ENCODE measurements at regions not wholly inside any gene's neighbourhood (a gene's known extent, or its start where the extent isn't known, plus 50 kb on each side); places are given as distances from the start of the nearest gene placed in this dataset.

GRCh38 chr4:138097912-138098600, 144.1 kb downstream of the SLC7A11 start:
- no peaks in the 10 kb centered on the region for H3K4me1 Mint-ChIP-seq (ENCODE audit: unreplicated experiment)
- no peak for TF ChIP-seq CTCF (IDR thresholded peaks at IDR 0.05; ENCODE audit: unreplicated experiment)
- DNase-seq (ENCODE audit: low spot score), result no peak
- H3K27me3 Mint-ChIP-seq (ENCODE audit: unreplicated experiment), result peaks cover 2% of the 10 kb centered on the region
- no peaks in the 10 kb centered on the region for H3K36me3 Mint-ChIP-seq (ENCODE audit: low read depth, unreplicated experiment)
- no peaks in the 10 kb centered on the region for H3K9me3 Mint-ChIP-seq (ENCODE audit: unreplicated experiment)
- H3K4me3 Mint-ChIP-seq (ENCODE audit: unreplicated experiment), result no peak overlapping the region
- H3K27ac Mint-ChIP-seq (ENCODE audit: unreplicated experiment), result no peak overlapping the region

- H3K9me3 Mint-ChIP-seq (ENCODE audit: unreplicated experiment), result no peaks in the 10 kb centered on the region
- no peak overlapping the region for H3K27ac Mint-ChIP-seq (ENCODE audit: unreplicated experiment)
- no peaks in the 10 kb centered on the region for H3K4me1 Mint-ChIP-seq (ENCODE audit: unreplicated experiment)
- no peak for TF ChIP-seq CTCF (IDR thresholded peaks at IDR 0.05; ENCODE audit: unreplicated experiment)
- H3K4me3 Mint-ChIP-seq (ENCODE audit: unreplicated experiment), result no peak overlapping the region
- DNase-seq (ENCODE audit: low spot score), result no peak
- no peaks in the 10 kb centered on the region for H3K36me3 Mint-ChIP-seq (ENCODE audit: low read depth, unreplicated experiment)
- H3K27me3 Mint-ChIP-seq (ENCODE audit: unreplicated experiment), result peaks cover 1% of the 10 kb centered on the region
Measured at GRCh38 chr4:138096384-138097062, 145.6 kb downstream of the SLC7A11 start.

- no peak for TF ChIP-seq CTCF (IDR thresholded peaks at IDR 0.05; ENCODE audit: unreplicated experiment)
Measured at GRCh38 chr4:138095378-138095777, 146.8 kb downstream of the SLC7A11 start.

GRCh38 chr4:138092060-138092459, 150.1 kb downstream of the SLC7A11 start:
- H3K4me3 Mint-ChIP-seq (ENCODE audit: unreplicated experiment), result no peak overlapping the region

More at GRCh38 chr4:138095378-138095777, 146.8 kb downstream of the SLC7A11 start:
- H3K9me3 Mint-ChIP-seq (ENCODE audit: unreplicated experiment), result no peaks in the 10 kb centered on the region
- H3K4me3 Mint-ChIP-seq (ENCODE audit: unreplicated experiment), result no peak overlapping the region
- peaks cover 2% of the 10 kb centered on the region for H3K4me1 Mint-ChIP-seq (ENCODE audit: unreplicated experiment)
- DNase-seq (ENCODE audit: low spot score), result no peak
- no peaks in the 10 kb centered on the region for H3K36me3 Mint-ChIP-seq (ENCODE audit: low read depth, unreplicated experiment)
- peaks cover 1% of the 10 kb centered on the region for H3K27me3 Mint-ChIP-seq (ENCODE audit: unreplicated experiment)
- no peak overlapping the region for H3K27ac Mint-ChIP-seq (ENCODE audit: unreplicated experiment)

More at GRCh38 chr4:138092060-138092459, 150.1 kb downstream of the SLC7A11 start:
- Mint-ChIP-seq H3K27me3 (ENCODE audit: unreplicated experiment) (peaks cover 1% of the 10 kb centered on the region), H3K9me3 (ENCODE audit: unreplicated experiment) (no peaks in the 10 kb centered on the region), H3K27ac (ENCODE audit: unreplicated experiment) (no peak overlapping the region), H3K4me1 (ENCODE audit: unreplicated experiment) (peaks cover 10% of the 10 kb centered on the region), H3K36me3 (ENCODE audit: low read depth, unreplicated experiment) (no peaks in the 10 kb centered on the region)
- DNase-seq (ENCODE audit: low spot score), result no peak
- no peak for TF ChIP-seq CTCF (IDR thresholded peaks at IDR 0.05; ENCODE audit: unreplicated experiment)
